HG03575 (cell line): ENCODE measurements at regions not wholly inside any gene's neighbourhood (a gene's known extent, or its start where the extent isn't known, plus 50 kb on each side); places are given as distances from the start of the nearest gene placed in this dataset.
"Not testable (repeated sequence)": the region's sequence is repeated elsewhere in the genome, so short reads cannot be mapped to it uniquely, and the experiment has no call there.

ENCODE experiments used
- ATAC-seq: cut with Tn5 transposase; IDR thresholded peaks from one replicate; pipeline ENCODE4 v1.9.1; 2021; ENCODE audit not compliant: unreplicated experiment, insufficient number of reproducible peaks, low FRiP score; ENCODE audit errors: extremely low read depth

GRCh38 chr20:7136886-7137285, 369.4 kb downstream of the BMP2 start:
- ATAC-seq: no peak

- no peak for ATAC-seq
Observed at GRCh38 chr20:7137395-7138151, 370.1 kb downstream of the BMP2 start.

DNA sequence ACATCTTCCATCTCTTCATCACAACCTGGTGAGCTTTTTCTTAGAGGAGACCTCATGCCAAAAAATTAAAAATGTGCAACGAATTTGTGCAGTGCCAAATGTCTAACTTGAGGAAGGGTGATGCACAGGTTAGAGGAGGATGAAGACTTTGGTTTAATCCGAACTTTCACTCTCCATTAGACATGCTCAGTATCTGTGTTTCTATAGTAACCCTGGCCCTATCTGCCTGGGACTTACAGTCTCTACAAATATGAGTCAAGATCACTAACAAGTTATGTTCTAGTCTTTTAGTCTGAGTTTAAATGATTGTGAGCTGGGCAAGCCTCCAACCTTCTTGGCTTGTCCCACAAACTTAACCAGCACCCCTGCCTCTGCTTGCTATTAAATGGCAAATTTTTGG, 377.0 kb downstream of the BMP2 start:
- ATAC-seq: no peak

GRCh38 chr20:7146552-7147219, 379.2 kb downstream of the BMP2 start:
- no peak for ATAC-seq

- ATAC-seq: no peak
Observed at GRCh38 chr20:7147220-7147601, 379.7 kb downstream of the BMP2 start.

- ATAC-seq: no peak
Observed at GRCh38 chr20:7151676-7152470, 384.4 kb downstream of the BMP2 start.

GRCh38 chr20:7155282-7155681, 387.8 kb downstream of the BMP2 start:
- no peak for ATAC-seq

- no peak for ATAC-seq
Observed at GRCh38 chr20:7155794-7156193, 388.3 kb downstream of the BMP2 start.

GRCh38 chr20:7159903-7160302, 392.4 kb downstream of the BMP2 start:
- ATAC-seq: no peak

- no peak for ATAC-seq
Observed at GRCh38 chr20:7161690-7162089, 394.2 kb downstream of the BMP2 start.

GRCh38 chr20:7171911-7172310, 404.4 kb downstream of the BMP2 start:
- ATAC-seq: no peak

GRCh38 chr20:7174554-7174953, 407.1 kb downstream of the BMP2 start:
- ATAC-seq: no peak

- ATAC-seq: not testable (repeated sequence)
Observed at GRCh38 chr20:7175827-7176226, 408.3 kb downstream of the BMP2 start.

GRCh38 chr20:7178004-7178403, 410.5 kb downstream of the BMP2 start:
- ATAC-seq: no peak

- ATAC-seq: no peak
Observed at GRCh38 chr20:7180256-7181045, 413.0 kb downstream of the BMP2 start.

DNA sequence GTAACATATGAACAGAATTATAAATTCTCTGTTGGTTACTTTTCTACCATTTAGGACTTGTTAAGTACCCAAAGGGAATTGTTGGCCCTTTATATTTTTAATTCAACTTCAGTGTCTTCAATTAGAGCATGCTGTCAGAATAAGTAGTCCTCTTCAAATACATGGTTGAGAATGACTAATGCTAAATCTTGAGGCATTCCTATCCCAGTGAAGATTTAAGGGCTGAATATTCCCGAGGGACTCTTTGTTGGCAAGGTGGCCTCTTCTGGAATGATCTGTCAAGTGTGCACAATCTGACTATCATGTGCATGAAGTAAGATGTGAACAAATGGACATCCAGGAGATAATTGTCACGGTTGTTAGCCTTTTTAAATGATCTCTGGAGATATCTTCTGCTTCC, 421.7 kb downstream of the BMP2 start:
- ATAC-seq: no peak

- ATAC-seq: no peak
Observed at GRCh38 chr20:7193681-7194080, 426.2 kb downstream of the BMP2 start.

DNA sequence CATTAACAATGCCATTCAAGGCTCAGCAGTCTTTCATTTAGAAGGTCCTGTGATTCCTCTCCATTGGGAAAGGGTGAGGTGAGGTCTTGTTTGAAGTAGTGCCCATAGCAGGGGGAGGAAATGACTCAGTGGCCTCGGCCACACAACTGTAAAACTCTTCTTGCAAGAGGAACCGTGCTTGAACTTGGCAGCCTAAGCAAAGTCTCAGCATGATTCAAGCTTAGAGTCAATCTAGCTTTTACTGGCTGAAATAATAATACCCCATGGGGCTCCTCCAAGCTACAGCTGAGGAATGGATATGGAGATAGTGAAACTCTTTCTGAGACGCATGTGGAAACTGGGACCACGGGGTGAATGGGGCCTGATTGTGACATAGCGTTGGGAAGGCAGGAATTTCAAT, 428.2 kb downstream of the BMP2 start:
- no peak for ATAC-seq

DNA sequence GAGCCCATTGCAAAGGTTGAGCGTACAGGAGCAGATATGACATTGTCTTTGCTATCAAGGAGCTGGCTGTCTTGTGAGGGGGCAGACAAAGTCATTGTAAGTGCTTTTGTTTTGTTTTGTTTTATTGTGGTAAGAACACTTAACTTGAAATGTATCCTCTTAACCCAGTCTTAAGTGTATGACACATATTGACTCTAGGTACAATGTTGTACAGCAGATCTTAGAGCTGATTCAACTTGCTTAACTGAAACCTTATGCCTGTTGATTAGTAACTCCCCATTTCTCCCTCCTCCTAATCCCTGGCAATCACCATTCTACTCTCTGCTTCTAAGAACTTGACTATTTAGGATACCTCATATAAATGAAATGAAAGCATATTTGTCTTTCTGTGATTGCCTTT, 429.0 kb downstream of the BMP2 start:
- ATAC-seq: no peak
